Effector memory CD4-positive, alpha-beta T cell (primary cell): ENCODE measurements at regions not wholly inside any gene's neighbourhood (a gene's known extent, or its start where the extent isn't known, plus 50 kb on each side); places are given as distances from the start of the nearest gene placed in this dataset.

Source experiments
- DNase-seq, 3 donors: peaks; one replicate each; pipeline ENCODE4 v3.0.0-alpha.2; 2020
- H3K27ac ChIP-seq: 2 replicates; pipeline ENCODE4 v1.7.0; 2013; ENCODE audit warnings: mild to moderate bottlenecking, low read length, moderate library complexity; ENCODE audit not compliant: insufficient read depth, poor library complexity, severe bottlenecking
- H3K27me3 ChIP-seq: replicated peaks from 2 replicates; pipeline ENCODE4 v1.7.0; 2013; ENCODE audit warnings: mild to moderate bottlenecking, low read length; ENCODE audit not compliant: insufficient read depth, control insufficient read depth, poor library complexity, severe bottlenecking
- H3K36me3 ChIP-seq: 2 replicates; pipeline ENCODE4 v1.7.0; 2013; ENCODE audit warnings: mild to moderate bottlenecking, low read length, moderate library complexity; ENCODE audit not compliant: control insufficient read depth, insufficient read depth
- H3K4me1 ChIP-seq: 2 replicates; pipeline ENCODE4 v1.7.0; 2013; ENCODE audit warnings: low read length, mild to moderate bottlenecking; ENCODE audit not compliant: control insufficient read depth, insufficient read depth, poor library complexity, severe bottlenecking
- H3K4me3 ChIP-seq: 2 replicates; pipeline ENCODE4 v1.7.0; 2013; ENCODE audit warnings: low read length, low read depth, mild to moderate bottlenecking; ENCODE audit not compliant: insufficient read depth, poor library complexity, severe bottlenecking
- H3K9me3 ChIP-seq: 2 replicates; pipeline ENCODE4 v1.7.0; 2013; ENCODE audit warnings: mild to moderate bottlenecking, low read length, moderate library complexity; ENCODE audit not compliant: control insufficient read depth

DNA sequence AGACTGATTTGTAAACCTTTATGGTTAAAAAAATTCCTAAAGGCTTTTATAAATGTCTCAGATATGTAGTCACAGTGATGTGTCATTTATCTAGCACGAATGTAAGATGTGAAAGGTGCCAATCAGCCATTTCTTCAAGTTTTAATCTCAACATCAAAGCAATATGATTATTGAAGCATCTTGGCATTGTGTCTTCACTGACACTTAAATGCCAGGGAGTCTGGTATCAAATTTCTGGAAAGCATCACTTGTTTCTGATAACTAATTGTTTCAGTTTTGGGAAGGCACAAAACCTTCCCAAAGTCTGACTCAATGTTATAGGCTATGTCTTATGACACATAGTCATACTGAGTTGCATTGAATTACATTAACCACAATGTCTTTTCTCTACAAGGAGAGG lies 492.0 kb upstream of the CNTNAP2 start:
- Histone ChIP-seq H3K4me3 (no peak overlapping the region), H3K4me1 (no peaks in the 10 kb centered on the region), H3K27me3 (no peaks in the 10 kb centered on the region), H3K9me3 (no peaks in the 10 kb centered on the region), H3K36me3 (no peaks in the 10 kb centered on the region), H3K27ac (no peak overlapping the region)
- no peak for DNase-seq

GRCh38 chr7:145605963-145606362 lies 510.6 kb upstream of the CNTNAP2 start:
- Histone ChIP-seq H3K36me3 (no peaks in the 10 kb centered on the region), H3K27ac (no peak overlapping the region), H3K4me3 (no peak overlapping the region), H3K9me3 (no peaks in the 10 kb centered on the region), H3K27me3 (no peaks in the 10 kb centered on the region), H3K4me1 (no peaks in the 10 kb centered on the region)
- no peak for DNase-seq

DNA sequence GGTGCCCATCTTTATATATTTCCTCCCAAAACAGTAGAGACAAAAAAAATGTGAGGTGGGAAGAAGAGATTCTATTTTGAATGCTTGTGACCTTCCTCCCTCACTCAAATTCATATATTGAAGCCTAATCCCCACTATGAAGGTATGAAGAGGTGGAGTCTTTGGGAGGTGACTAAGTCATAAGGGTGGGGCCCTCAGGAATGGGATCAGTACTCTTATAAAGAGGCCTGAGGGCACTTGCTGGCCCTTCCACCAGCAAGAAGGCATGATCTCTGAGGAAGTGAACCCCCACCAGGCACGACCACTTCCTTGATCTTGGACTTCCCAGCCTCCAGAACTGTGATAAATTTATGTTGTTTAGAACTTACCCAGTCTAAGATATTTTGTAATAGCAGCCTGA lies 517.2 kb upstream of the CNTNAP2 start:
- Histone ChIP-seq H3K4me1 (no peaks in the 10 kb centered on the region), H3K9me3 (no peaks in the 10 kb centered on the region), H3K27ac (no peak overlapping the region), H3K4me3 (no peak overlapping the region), H3K36me3 (no peaks in the 10 kb centered on the region), H3K27me3 (no peaks in the 10 kb centered on the region)
- DNase-seq, result no peak

DNA sequence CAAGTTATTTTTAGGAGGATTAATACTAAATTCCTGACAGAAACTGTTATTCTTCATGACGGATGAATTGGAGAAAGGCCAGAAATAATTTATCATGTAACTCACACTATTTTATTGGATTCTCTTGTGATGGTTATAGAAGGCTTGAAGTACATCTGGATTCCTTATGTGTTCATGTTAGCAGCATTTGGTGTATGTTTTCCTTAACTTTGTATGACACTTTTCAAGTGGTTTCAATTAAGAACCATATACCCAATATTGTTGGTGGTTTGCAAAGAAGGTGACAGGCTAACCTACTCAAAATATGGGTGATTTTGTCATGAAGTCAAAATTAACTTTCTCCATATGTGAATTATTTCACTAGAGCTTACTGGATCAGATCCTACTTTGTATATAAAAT lies 532.2 kb upstream of the CNTNAP2 start:
- Histone ChIP-seq H3K27ac (no peak overlapping the region), H3K4me1 (no peaks in the 10 kb centered on the region), H3K9me3 (no peaks in the 10 kb centered on the region), H3K27me3 (no peaks in the 10 kb centered on the region), H3K4me3 (no peak overlapping the region), H3K36me3 (no peaks in the 10 kb centered on the region)
- DNase-seq, result no peak

DNA sequence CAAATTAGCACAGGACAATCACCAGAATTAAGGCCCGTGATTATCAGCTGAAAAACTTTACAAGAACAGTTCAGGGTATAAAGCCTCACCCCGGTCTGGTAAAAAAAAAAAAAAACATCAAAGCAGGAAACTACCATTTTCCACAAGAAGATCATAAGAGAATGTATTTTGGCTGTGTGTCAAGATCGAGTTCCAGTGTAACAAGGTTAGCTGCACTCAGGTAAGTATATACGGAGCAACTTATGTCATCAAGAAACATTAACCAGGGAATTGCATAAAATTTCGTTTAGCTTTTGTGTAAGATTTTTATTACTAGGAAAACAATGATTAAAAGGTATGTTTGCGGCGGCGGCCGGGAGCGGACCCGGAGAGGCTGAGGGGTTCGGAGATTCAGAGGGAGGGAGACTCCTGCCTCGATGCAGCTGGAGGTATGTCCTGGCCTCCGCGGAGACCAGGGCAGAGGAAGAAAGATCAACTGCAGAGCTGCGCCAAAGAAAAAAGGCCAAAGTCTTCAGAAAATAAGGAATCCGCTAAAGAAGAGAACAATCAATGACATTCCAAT lies 533.8 kb upstream of the CNTNAP2 start:
- Histone ChIP-seq H3K27ac (no peak overlapping the region), H3K4me1 (no peaks in the 10 kb centered on the region), H3K4me3 (no peak overlapping the region), H3K9me3 (no peaks in the 10 kb centered on the region), H3K27me3 (no peaks in the 10 kb centered on the region), H3K36me3 (no peaks in the 10 kb centered on the region)
- no peak for DNase-seq

GRCh38 chr7:145557805-145558204 lies 558.8 kb upstream of the CNTNAP2 start:
- Histone ChIP-seq H3K27ac (no peak overlapping the region), H3K4me1 (no peaks in the 10 kb centered on the region)

DNA sequence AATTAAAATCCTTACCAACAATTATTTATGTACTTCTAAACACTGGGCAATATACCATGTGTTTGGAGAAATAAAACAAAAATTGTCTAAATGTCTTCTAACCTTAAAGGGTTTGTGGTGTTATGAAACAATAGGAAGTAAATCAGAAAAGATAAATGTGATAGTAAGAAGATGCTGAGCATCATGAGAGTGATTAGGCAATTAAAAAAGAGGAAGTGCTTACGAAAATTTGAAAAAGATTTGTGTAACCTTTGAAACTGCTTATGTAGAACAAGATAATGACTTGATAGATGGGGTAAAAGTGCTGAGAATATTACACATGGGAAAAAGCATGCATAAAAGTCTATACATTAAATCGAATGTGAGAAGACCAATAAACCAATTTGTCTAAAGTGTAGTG lies 573.4 kb upstream of the CNTNAP2 start:
- no peak for DNase-seq
- no peaks in the 10 kb centered on the region for H3K36me3 ChIP-seq
- no peak overlapping the region for H3K27ac ChIP-seq
- H3K9me3 ChIP-seq, result no peaks in the 10 kb centered on the region
- no peaks in the 10 kb centered on the region for H3K27me3 ChIP-seq
- H3K4me1 ChIP-seq, result no peaks in the 10 kb centered on the region
- H3K4me3 ChIP-seq, result no peak overlapping the region

More at GRCh38 chr7:145557805-145558204, 558.8 kb upstream of the CNTNAP2 start:
- Histone ChIP-seq H3K4me3 (no peak overlapping the region), H3K36me3 (no peaks in the 10 kb centered on the region), H3K9me3 (no peaks in the 10 kb centered on the region), H3K27me3 (no peaks in the 10 kb centered on the region)
- DNase-seq, result no peak

DNA sequence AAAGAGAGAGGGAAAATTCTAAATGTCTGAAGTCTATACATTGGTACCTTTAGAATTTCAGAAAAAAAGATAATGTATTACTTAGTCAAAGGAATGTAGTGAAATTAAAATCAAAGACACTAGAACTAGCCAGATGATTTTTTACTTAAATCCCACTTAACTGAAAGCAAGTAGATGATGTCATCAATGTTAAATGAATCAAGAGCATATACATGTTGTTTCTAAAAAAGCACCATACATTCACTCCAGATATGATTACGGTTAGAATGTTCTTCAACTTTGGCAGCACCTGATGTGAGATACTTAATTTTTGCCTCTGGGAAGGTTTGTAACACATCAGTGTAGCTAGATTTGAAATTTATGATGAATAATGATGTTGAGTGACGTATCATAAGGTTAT lies 576.7 kb upstream of the CNTNAP2 start:
- DNase-seq, result no peak
- no peaks in the 10 kb centered on the region for H3K9me3 ChIP-seq
- no peaks in the 10 kb centered on the region for H3K36me3 ChIP-seq
- no peaks in the 10 kb centered on the region for H3K4me1 ChIP-seq
- no peak overlapping the region for H3K4me3 ChIP-seq
- H3K27me3 ChIP-seq, result no peaks in the 10 kb centered on the region
- no peak overlapping the region for H3K27ac ChIP-seq

DNA sequence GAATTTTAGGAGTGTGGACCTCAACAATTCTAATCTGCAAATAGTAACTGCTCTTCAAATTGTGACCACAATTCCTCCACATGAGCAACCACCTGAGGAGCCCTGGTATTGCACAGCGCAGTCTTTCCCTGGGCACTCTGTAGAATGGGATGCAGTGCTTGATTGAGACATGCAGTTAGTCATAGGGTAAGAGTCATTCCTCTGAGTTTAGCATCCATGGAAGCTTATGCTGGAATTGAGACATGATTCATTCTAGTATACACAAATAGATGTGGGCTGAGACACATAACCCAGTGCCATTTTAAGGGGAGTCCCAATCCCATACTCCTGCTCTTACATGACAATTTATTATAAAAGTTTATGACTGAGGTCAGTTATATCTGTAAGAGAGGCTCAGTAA lies 582.3 kb upstream of the CNTNAP2 start:
- Histone ChIP-seq H3K4me1 (no peaks in the 10 kb centered on the region), H3K9me3 (no peaks in the 10 kb centered on the region), H3K27me3 (no peaks in the 10 kb centered on the region), H3K27ac (no peak overlapping the region), H3K36me3 (no peaks in the 10 kb centered on the region), H3K4me3 (no peak overlapping the region)
- no peak for DNase-seq

- Histone ChIP-seq H3K27me3 (no peaks in the 10 kb centered on the region), H3K36me3 (no peaks in the 10 kb centered on the region), H3K4me1 (no peaks in the 10 kb centered on the region), H3K27ac (no peak overlapping the region), H3K4me3 (no peak overlapping the region), H3K9me3 (peaks cover 3% of the 10 kb centered on the region)
- no peak for DNase-seq
These were observed 596.3 kb upstream of the CNTNAP2 start for GRCh38 chr7:145520284-145520683.

- Histone ChIP-seq H3K4me3 (no peak overlapping the region), H3K9me3 (no peaks in the 10 kb centered on the region), H3K36me3 (no peaks in the 10 kb centered on the region), H3K4me1 (no peaks in the 10 kb centered on the region), H3K27me3 (no peaks in the 10 kb centered on the region), H3K27ac (no peak overlapping the region)
- no peak for DNase-seq
These were observed 605.6 kb upstream of the CNTNAP2 start for GRCh38 chr7:145511004-145511403.
